DND-41 (cell line): ENCODE measurements at regions not wholly inside any gene's neighbourhood (a gene's known extent, or its start where the extent isn't known, plus 50 kb on each side); places are given as distances from the start of the nearest gene placed in this dataset.

Experiments
- ATAC-seq: fragments of 200-7000 bp; cut with Tn5 transposase; 3 replicates; pipeline ENCODE4 v1.9.1; 2021; ENCODE audit warnings: low read depth; ENCODE audit not compliant: insufficient read depth
- DNase-seq: peaks from one replicate; pipeline ENCODE4 v3.0.0-alpha.2; 2020
- H2AFZ ChIP-seq: 2 replicates; pipeline ENCODE4 v1.6.0; 2012; ENCODE audit warnings: low read depth, low read length
- H3K27ac ChIP-seq: 2 replicates; pipeline ENCODE4 v1.5.1; 2012; ENCODE audit warnings: low read length, inconsistent platforms
- H3K27me3 ChIP-seq: fragments of 200-600 bp; sonication (generic); 2 replicates; pipeline ENCODE4 v1.6.0; 2012; ENCODE audit warnings: low read length, mild to moderate bottlenecking, inconsistent platforms; ENCODE audit not compliant: insufficient read depth, poor library complexity
- H3K36me3 ChIP-seq: 2 replicates; pipeline ENCODE4 v1.5.1; 2012; ENCODE audit warnings: low read length, inconsistent platforms; ENCODE audit not compliant: insufficient read depth
- H3K4me1 ChIP-seq: 2 replicates; pipeline ENCODE4 v1.5.1; 2012; ENCODE audit warnings: mild to moderate bottlenecking, low read length; ENCODE audit not compliant: insufficient read depth
- H3K4me2 ChIP-seq: 2 replicates; pipeline ENCODE4 v1.6.0; 2012; ENCODE audit warnings: mild to moderate bottlenecking, moderate library complexity, low read length, inconsistent platforms; ENCODE audit not compliant: insufficient read depth
- H3K4me3 ChIP-seq, 2 experiments: fragments of 200-600 bp in 1 of 2; shearing (Covaris generic) in 1 of 2; 2 replicates each; pipeline ENCODE4 v1.5.1; 2012 to 2016; ENCODE audit warnings: inconsistent platforms in 2 of 2, low read length in 2 of 2, mild to moderate bottlenecking in 2 of 2, low read depth in 1 of 2, moderate library complexity in 1 of 2
- H3K79me2 ChIP-seq: 2 replicates; pipeline ENCODE4 v1.6.0; 2012; ENCODE audit warnings: low read length, inconsistent platforms; ENCODE audit not compliant: insufficient read depth
- H3K9ac ChIP-seq: 2 replicates; pipeline ENCODE4 v1.6.0; 2012; ENCODE audit warnings: low read depth, mild to moderate bottlenecking, inconsistent platforms, low read length, moderate library complexity
- H3K9me3 ChIP-seq: 2 replicates; pipeline ENCODE4 v1.5.1; 2012; ENCODE audit warnings: low read length, moderate library complexity, mild to moderate bottlenecking, inconsistent platforms; ENCODE audit not compliant: insufficient read depth, severe bottlenecking
- H4K20me1 ChIP-seq: 2 replicates; pipeline ENCODE4 v1.6.0; 2012; ENCODE audit warnings: low read length; ENCODE audit not compliant: insufficient read depth
- EZH2 ChIP-seq: IDR thresholded peaks from 3 replicates; pipeline ENCODE4 v1.6.1; 2012; ENCODE audit warnings: borderline replicate concordance, low read depth, mild to moderate bottlenecking, moderate library complexity, low read length, inconsistent platforms; ENCODE audit not compliant: severe bottlenecking
- TF ChIP-seq, protein P1 (sequence below): IDR thresholded peaks from 2 replicates; pipeline ENCODE4 v1.5.1; 2012; ENCODE audit warnings: borderline replicate concordance, low read length, moderate library complexity, mild to moderate bottlenecking; ENCODE audit not compliant: poor library complexity, severe bottlenecking; ENCODE audit errors: extremely low read depth

DNA sequence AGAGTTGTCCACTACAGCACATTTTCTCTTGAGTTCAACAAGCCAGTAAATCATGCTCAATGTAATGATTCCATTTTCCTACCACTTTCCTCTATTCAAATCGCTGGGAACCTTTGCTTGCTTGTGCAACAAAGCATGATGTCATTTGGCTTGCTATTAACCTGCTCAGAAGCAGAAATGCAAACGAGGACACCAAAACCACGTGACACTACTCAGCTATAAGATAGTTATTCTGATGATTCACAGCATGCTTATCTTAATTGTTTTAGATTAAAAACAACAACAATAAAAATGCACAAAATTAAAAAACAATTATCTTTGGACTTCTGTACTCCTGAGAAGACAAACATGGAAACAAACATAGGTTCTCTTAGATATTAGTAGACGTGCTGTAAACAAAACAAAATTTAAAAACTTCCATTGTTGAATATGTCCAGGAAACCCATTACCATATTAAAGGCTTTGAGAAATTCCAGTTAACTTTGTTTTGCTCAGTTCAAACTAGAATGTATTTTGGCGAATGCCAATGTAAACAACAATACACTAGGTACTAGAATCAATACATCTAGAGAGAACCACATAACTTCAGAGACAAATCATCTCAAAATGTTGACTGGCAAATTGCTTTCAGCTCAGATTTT lies 77.5 kb upstream of the KRAS start:
- no peak overlapping the region for H3K4me2 ChIP-seq
- no peak overlapping the region for H3K4me3 ChIP-seq
- no peaks in the 10 kb centered on the region for H3K9me3 ChIP-seq
- H2AFZ ChIP-seq, result no peak overlapping the region
- no peak overlapping the region for H3K27ac ChIP-seq
- H3K79me2 ChIP-seq, result no peaks in the 10 kb centered on the region
- H3K27me3 ChIP-seq, result peaks cover 3% of the 10 kb centered on the region
- no peak for ATAC-seq
- H3K4me1 ChIP-seq, result no peaks in the 10 kb centered on the region
- no peak overlapping the region for H3K9ac ChIP-seq
- TF ChIP-seq, protein P1, sequence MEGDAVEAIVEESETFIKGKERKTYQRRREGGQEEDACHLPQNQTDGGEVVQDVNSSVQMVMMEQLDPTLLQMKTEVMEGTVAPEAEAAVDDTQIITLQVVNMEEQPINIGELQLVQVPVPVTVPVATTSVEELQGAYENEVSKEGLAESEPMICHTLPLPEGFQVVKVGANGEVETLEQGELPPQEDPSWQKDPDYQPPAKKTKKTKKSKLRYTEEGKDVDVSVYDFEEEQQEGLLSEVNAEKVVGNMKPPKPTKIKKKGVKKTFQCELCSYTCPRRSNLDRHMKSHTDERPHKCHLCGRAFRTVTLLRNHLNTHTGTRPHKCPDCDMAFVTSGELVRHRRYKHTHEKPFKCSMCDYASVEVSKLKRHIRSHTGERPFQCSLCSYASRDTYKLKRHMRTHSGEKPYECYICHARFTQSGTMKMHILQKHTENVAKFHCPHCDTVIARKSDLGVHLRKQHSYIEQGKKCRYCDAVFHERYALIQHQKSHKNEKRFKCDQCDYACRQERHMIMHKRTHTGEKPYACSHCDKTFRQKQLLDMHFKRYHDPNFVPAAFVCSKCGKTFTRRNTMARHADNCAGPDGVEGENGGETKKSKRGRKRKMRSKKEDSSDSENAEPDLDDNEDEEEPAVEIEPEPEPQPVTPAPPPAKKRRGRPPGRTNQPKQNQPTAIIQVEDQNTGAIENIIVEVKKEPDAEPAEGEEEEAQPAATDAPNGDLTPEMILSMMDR, result no peak
- no peak for TF ChIP-seq EZH2
- H3K36me3 ChIP-seq, result no peaks in the 10 kb centered on the region
- no peak for DNase-seq
- no peaks in the 10 kb centered on the region for H4K20me1 ChIP-seq

DNA sequence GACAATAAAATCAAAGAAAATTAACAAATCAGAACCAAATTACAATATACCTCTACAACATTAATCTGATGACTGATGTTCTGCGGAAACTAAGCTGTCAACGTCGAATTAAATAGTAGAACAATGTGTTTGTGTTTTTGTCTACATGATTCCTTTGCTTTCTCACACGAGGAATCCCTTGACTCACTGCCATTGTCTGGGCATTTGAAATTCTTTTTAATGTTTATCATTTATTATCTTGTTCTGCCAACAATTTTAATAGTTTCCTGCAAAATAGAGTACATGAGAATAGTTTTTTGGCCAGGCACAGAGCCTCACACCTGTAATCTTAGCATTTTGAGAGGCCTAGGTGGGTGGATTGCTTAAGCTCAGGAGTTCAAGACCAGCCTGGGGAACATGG lies 76.6 kb upstream of the KRAS start:
- DNase-seq (no peak), ATAC-seq (no peak)
- TF ChIP-seq EZH2, result no peak
- TF ChIP-seq, protein P1, result no peak

DNA sequence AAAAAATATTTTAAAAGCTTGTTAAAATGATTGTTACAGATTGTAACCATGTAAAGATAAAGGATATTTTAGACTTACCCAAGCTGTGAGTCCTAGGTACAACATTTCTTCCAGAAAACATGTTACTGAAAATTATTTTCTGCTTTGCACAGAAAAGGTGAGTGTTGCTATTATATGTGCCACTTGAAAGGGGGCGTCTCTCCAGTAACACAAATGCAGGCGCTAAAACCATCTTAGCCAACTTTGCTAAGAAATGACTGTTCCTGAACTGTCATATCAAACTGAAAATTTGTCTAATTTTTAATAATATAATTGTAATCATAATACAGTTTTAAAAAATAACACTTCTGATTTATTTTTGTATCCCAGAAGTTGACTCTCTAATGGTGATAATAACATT lies 75.6 kb upstream of the KRAS start:
- Histone ChIP-seq H3K79me2 (no peaks in the 10 kb centered on the region), H3K27me3 (peaks cover 4% of the 10 kb centered on the region), H4K20me1 (no peaks in the 10 kb centered on the region), H3K9me3 (no peaks in the 10 kb centered on the region), H3K4me2 (no peak overlapping the region), H2AFZ (no peak overlapping the region), H3K9ac (no peak overlapping the region), H3K36me3 (no peaks in the 10 kb centered on the region), H3K27ac (no peak overlapping the region), H3K4me3 (no peak overlapping the region), H3K4me1 (no peaks in the 10 kb centered on the region; the same call in 1 of the 2 replicates)
- TF ChIP-seq EZH2, result no peak
- TF ChIP-seq, protein P1, result no peak
- ATAC-seq (no peak), DNase-seq (no peak)

More for the DNA sequence above, 76.6 kb upstream of the KRAS start:
- no peaks in the 10 kb centered on the region; the same call in 1 of the 2 replicates for H3K4me1 ChIP-seq
- no peaks in the 10 kb centered on the region for H3K36me3 ChIP-seq
- H3K4me3 ChIP-seq, result no peak overlapping the region
- H3K79me2 ChIP-seq, result no peaks in the 10 kb centered on the region
- no peak overlapping the region for H3K4me2 ChIP-seq
- no peaks in the 10 kb centered on the region for H4K20me1 ChIP-seq
- H3K27ac ChIP-seq, result no peak overlapping the region
- no peaks in the 10 kb centered on the region for H3K27me3 ChIP-seq
- no peaks in the 10 kb centered on the region for H3K9me3 ChIP-seq
- no peak overlapping the region for H3K9ac ChIP-seq
- H2AFZ ChIP-seq, result no peak overlapping the region

DNA sequence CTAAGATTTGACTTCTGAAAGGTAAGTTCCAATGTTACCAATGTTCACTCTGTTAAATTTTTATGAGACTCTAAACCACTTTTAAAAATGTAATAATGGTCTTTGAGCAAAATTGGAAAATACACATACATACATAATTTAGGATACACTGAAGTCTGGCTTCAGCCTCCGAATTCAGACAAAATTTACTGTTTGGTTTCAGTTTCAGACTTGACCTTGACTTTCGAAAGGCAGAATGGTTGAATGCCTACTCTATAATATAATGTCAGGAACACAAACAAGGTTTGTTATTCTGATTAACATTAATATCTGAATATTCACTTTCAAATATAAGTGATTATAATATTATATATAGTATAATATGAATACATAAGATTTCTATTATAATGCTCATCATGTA lies 74.1 kb upstream of the KRAS start:
- TF ChIP-seq, protein P1, result no peak
- no peak for TF ChIP-seq EZH2
- Histone ChIP-seq H3K27me3 (peaks cover 4% of the 10 kb centered on the region), H4K20me1 (no peaks in the 10 kb centered on the region), H3K9me3 (no peaks in the 10 kb centered on the region), H3K36me3 (no peaks in the 10 kb centered on the region), H3K4me2 (no peak overlapping the region), H3K27ac (no peak overlapping the region), H3K79me2 (no peaks in the 10 kb centered on the region), H2AFZ (no peak overlapping the region), H3K4me1 (no peaks in the 10 kb centered on the region; the same call in 1 of the 2 replicates), H3K4me3 (no peak overlapping the region), H3K9ac (no peak overlapping the region)
- ATAC-seq (no peak), DNase-seq (no peak)
